WI38 (cell line): ENCODE measurements at regions not wholly inside any gene's neighbourhood (a gene's known extent, or its start where the extent isn't known, plus 50 kb on each side); places are given as distances from the start of the nearest gene placed in this dataset.

Source experiments
- H3K4me3 ChIP-seq: 2 replicates; pipeline ENCODE4 v1.5.1; 2011; ENCODE audit warnings: low read depth, mild to moderate bottlenecking, control low read depth, low read length
- CTCF ChIP-seq: IDR thresholded peaks from 2 replicates; pipeline ENCODE4 v1.5.1; 2012; ENCODE audit warnings: low read depth, mild to moderate bottlenecking, control low read depth, low read length

DNA sequence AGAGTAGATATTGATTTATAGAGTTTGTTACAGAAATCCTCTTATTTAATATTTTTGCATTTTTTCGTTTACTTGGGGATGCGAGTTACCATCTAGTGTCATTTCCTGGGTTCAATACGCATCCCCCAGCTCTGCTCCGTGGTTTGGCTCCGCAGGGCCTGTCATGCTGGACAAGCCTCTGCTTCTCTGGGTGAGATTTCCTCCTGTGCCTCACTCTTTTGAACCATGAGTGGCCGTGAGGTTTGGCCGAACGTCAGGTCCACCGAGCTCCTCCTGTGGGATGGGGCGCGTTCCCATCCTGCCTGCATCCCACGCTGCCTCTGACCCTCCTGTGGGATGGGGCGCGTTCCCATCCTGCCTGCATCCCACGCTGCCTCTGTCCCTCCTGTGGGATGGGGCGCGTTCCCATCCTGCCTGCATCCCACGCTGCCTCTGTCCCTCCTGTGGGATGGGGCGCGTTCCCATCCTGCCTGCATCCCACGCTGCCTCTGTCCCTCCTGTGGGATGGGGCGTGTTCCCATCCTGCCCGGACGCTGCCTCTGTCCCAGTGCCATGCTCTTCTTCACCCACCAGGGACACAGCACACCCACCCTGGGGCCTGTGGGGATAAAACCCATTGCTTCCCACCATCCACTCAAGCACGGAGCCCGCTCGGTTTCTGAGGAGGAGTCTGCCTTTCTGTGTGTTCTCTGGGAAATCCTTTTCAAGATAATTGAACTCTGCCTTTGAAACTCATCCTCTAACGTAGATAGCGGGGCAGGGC lies 506.8 kb downstream of the BRD1 start:
- TF ChIP-seq CTCF = no peak
- H3K4me3 ChIP-seq = no peak overlapping the region

GRCh38 chr22:49317369-49317768 lies 510.3 kb downstream of the BRD1 start:
- TF ChIP-seq CTCF = no peak
- H3K4me3 ChIP-seq = no peak overlapping the region

DNA sequence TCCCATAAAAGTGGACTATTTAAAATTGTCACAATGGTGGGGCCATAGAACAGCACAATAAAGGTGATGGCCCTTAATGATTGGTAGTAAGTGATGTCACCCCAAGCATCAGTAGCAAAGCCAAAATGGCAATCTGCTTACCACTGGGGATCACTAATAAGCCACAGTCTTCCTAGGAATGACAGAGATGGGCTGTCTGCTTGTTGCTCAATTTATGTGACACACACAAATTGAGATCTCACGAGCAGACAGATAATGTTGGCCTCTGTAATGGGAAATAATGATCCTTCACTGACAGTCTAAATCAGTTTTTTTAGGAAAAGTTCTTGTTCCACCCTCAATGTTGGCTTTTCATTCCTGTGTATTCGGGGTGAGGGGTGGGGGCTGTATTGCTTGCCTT lies 515.1 kb downstream of the BRD1 start:
- no peak overlapping the region for H3K4me3 ChIP-seq
- TF ChIP-seq CTCF = no peak

- no peak for TF ChIP-seq CTCF
- H3K4me3 ChIP-seq = no peak overlapping the region
Measured at GRCh38 chr22:49310354-49310753, 517.3 kb downstream of the BRD1 start.

DNA sequence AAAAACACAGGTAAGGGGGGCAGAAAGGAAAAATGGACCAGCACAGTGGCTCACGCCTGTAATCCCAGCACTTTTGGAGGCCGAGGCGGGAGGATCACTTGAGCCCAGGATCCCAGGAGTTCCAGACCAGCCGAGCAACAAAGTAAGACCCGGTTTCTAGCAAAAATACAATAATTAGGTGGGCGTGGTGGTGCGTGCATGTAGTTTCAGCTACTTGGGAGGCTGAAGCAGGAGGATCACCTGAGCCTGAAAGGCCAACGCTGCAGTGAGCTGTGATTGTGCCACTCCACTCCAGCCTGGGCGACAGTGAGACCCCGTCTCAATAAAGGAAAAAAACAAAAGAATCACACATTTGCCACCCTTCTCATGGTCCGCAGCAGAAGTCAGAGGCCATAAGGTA lies 519.4 kb downstream of the BRD1 start:
- TF ChIP-seq CTCF = no peak
- no peak overlapping the region for H3K4me3 ChIP-seq

DNA sequence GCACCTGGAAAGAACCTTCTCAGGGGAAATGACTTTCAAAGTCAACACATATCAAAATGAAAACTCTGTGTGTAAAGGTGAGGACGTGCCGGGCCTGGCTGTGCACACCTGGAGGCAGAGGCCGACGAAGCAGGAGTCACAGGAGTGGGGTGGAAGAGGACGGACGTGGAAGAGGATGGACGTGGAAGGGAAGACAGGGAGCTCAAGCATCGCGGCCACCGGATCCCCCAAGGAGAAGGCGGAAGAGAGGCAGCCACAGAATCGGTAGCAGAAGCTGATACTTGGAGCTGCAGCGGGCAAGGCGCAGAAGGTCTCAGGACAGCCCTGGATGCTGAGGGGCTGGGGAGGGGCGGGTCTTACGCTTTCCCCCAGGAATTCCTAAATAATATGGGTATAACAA lies 519.8 kb downstream of the BRD1 start:
- no peak for TF ChIP-seq CTCF
- no peak overlapping the region for H3K4me3 ChIP-seq

- TF ChIP-seq CTCF = no peak
- no peak overlapping the region for H3K4me3 ChIP-seq
Measured at GRCh38 chr22:49307481-49307830, 520.2 kb downstream of the BRD1 start.
